Coronary artery (tissue), 2 donors: ENCODE measurements at regions not wholly inside any gene's neighbourhood (a gene's known extent, or its start where the extent isn't known, plus 50 kb on each side); places are given as distances from the start of the nearest gene placed in this dataset.

Experiments used
- DNase-seq: peaks from one replicate; pipeline ENCODE4 v3.0.0-alpha.2; 2017; ENCODE audit warnings: low spot score
- H3K27ac ChIP-seq, 2 donors: fragments of 200-600 bp; sonication (generic); one replicate each; pipeline ENCODE4 v1.5.1; 2016 to 2019
- H3K4me3 ChIP-seq: fragments of 200-600 bp; sonication (generic); 2 replicates; pipeline ENCODE4 v1.5.1; 2016; ENCODE audit warnings: mild to moderate bottlenecking, moderate library complexity
- CTCF ChIP-seq: fragments of 200-600 bp; sonication (generic); IDR thresholded peaks from one replicate; pipeline ENCODE4 v1.5.1; 2019; ENCODE audit warnings: antibody characterized with exemption

- no peak for TF ChIP-seq CTCF
- no peak overlapping the region for H3K27ac ChIP-seq
These were observed 165.0 kb downstream of the SUCNR1 start for GRCh38 chr3:152038490-152038889.

GRCh38 chr3:152039887-152040286, 166.4 kb downstream of the SUCNR1 start:
- no peak overlapping the region for H3K27ac ChIP-seq
- no peak for DNase-seq
- H3K4me3 ChIP-seq = no peak overlapping the region
- TF ChIP-seq CTCF = no peak

More at GRCh38 chr3:152038490-152038889, 165.0 kb downstream of the SUCNR1 start:
- no peak for DNase-seq
- H3K4me3 ChIP-seq = no peak overlapping the region

GRCh38 chr3:152040319-152040718, 166.9 kb downstream of the SUCNR1 start:
- TF ChIP-seq CTCF = no peak
- Histone ChIP-seq H3K27ac (no peak overlapping the region), H3K4me3 (no peak overlapping the region)
- no peak for DNase-seq

GRCh38 chr3:152043620-152044019, 170.2 kb downstream of the SUCNR1 start:
- DNase-seq = no peak

GRCh38 chr3:152046280-152046679, 172.8 kb downstream of the SUCNR1 start:
- Histone ChIP-seq H3K27ac (no peak overlapping the region), H3K4me3 (no peak overlapping the region)
- no peak for TF ChIP-seq CTCF
- DNase-seq = no peak

More at GRCh38 chr3:152043620-152044019, 170.2 kb downstream of the SUCNR1 start:
- Histone ChIP-seq H3K4me3 (no peak overlapping the region), H3K27ac (no peak overlapping the region)
- no peak for TF ChIP-seq CTCF

- TF ChIP-seq CTCF = no peak
- no peak for DNase-seq
- no peak overlapping the region for H3K27ac ChIP-seq
- H3K4me3 ChIP-seq = no peak overlapping the region
These were observed 174.0 kb downstream of the SUCNR1 start for GRCh38 chr3:152047465-152047864.

GRCh38 chr3:152048831-152049230, 175.4 kb downstream of the SUCNR1 start:
- DNase-seq = no peak
- no peak for TF ChIP-seq CTCF
- Histone ChIP-seq H3K27ac (no peak overlapping the region), H3K4me3 (no peak overlapping the region)
